ENCODE measurements at regions not wholly inside any gene's neighbourhood (a gene's known extent, or its start where the extent isn't known, plus 50 kb on each side); places are given as distances from the start of the nearest gene placed in this dataset.
"Not testable (repeated sequence)": the region's sequence is repeated elsewhere in the genome, so short reads cannot be mapped to it uniquely, and the experiment has no call there.

GRCh38 chr12:34431509-34431908 is 409.2 kb downstream of the ALG10 start:
- DNase-seq (ENCODE audit: low read depth): not testable (repeated sequence)
